DOHH2 (cell line): ENCODE measurements at regions not wholly inside any gene's neighbourhood (a gene's known extent, or its start where the extent isn't known, plus 50 kb on each side); places are given as distances from the start of the nearest gene placed in this dataset.

Experiments
- CTCF ChIP-seq: fragments of 200-600 bp; sonication (generic); IDR thresholded peaks from one replicate; pipeline ENCODE4 v1.5.1; 2014; ENCODE audit warnings: antibody characterized with exemption, mild to moderate bottlenecking, low read depth, low read length; ENCODE audit not compliant: poor library complexity, severe bottlenecking
- EZH2phosphoT487 ChIP-seq: fragments of 200-600 bp; sonication (generic); IDR thresholded peaks from 2 replicates; pipeline ENCODE4 v1.6.1; 2017; ENCODE audit warnings: borderline replicate concordance, mild to moderate bottlenecking, antibody characterized with exemption, low read length, moderate library complexity, mixed read lengths

- no peak for TF ChIP-seq CTCF
- no peak for TF ChIP-seq EZH2phosphoT487
Measured at GRCh38 chr15:94105760-94106159, 125.6 kb upstream of the MCTP2 start.
